Skeletal muscle satellite cell (primary cell): ENCODE measurements at regions not wholly inside any gene's neighbourhood (a gene's known extent, or its start where the extent isn't known, plus 50 kb on each side); places are given as distances from the start of the nearest gene placed in this dataset.

Experiments
- H3K27me3 ChIP-seq: 2 replicates; pipeline ENCODE4 v1.7.0; 2013; ENCODE audit warnings: low read length; ENCODE audit not compliant: control insufficient read depth, insufficient read depth
- H3K36me3 ChIP-seq: 2 replicates; pipeline ENCODE4 v1.7.0; 2013; ENCODE audit warnings: mild to moderate bottlenecking, control low read depth, low read length; ENCODE audit not compliant: insufficient read depth
- H3K4me1 ChIP-seq: 2 replicates; pipeline ENCODE4 v1.7.0; 2013; ENCODE audit warnings: low read length; ENCODE audit not compliant: control insufficient read depth, insufficient read depth
- H3K4me2 ChIP-seq: 2 replicates; pipeline ENCODE4 v1.7.0; 2013; ENCODE audit warnings: mild to moderate bottlenecking, low read length
- H3K4me3 ChIP-seq: 2 replicates; pipeline ENCODE4 v1.7.0; 2013; ENCODE audit warnings: low read length
- H3K9ac ChIP-seq: 2 replicates; pipeline ENCODE4 v1.7.0; 2013; ENCODE audit warnings: mild to moderate bottlenecking, low read depth, low read length, moderate library complexity
- H3K9me3 ChIP-seq: replicated peaks from 2 replicates; pipeline ENCODE4 v1.7.0; 2013; ENCODE audit warnings: mild to moderate bottlenecking, control low read depth, low read length

DNA sequence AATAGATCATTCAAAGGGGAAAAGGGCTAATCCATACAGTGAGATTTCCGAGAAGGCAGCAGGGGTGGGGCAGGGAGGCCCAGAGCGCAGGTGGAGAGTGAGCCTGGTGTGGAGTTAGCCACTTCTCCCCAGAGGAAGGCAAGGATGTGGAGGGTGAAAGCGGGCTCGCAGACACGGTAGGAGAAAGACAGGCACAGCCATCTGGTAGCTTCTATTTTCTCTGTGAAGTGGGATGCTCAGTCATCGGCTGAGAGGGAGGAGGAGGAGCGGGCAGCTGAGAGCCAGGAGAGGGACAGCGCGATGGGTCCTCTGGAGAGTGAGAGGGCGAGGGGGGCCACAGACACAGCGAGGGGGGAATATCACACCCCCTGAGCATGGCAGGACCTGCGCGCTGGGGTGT is 153.3 kb upstream of the NDUFV2 start:
- peak overlapping the region; percentile 52 for H3K4me3 ChIP-seq
- H3K27me3 ChIP-seq: no peaks in the 10 kb centered on the region
- H3K36me3 ChIP-seq: no peaks in the 10 kb centered on the region
- peak overlapping the region; percentile 74 for H3K4me2 ChIP-seq
- H3K9me3 ChIP-seq: peaks cover 9% of the 10 kb centered on the region
- H3K9ac ChIP-seq: peak overlapping the region; percentile 56
- peaks cover 55% of the 10 kb centered on the region for H3K4me1 ChIP-seq

DNA sequence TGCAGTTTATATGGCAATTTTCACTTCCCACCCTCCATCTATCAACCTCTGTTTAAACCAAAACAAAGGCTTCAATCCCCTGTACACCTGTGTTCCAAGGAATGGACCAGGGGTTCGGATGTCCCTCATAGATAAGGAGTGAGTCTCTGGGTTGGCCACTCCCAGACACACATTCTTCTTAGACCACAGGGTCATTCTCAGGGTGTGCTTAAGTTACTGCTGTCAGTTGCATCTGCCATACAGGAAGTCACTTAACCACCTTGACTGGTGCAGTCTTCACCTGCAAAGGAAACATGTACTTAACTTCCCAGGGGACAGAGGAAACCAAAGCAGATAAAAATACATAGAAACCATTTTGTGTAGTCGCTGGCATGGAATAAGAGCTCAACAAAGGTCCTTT is 151.0 kb upstream of the NDUFV2 start:
- peaks cover 7% of the 10 kb centered on the region for H3K9me3 ChIP-seq
- H3K36me3 ChIP-seq: no peaks in the 10 kb centered on the region
- peaks cover 39% of the 10 kb centered on the region for H3K4me1 ChIP-seq
- no peak overlapping the region for H3K4me3 ChIP-seq
- H3K4me2 ChIP-seq: no peak overlapping the region
- H3K9ac ChIP-seq: no peak overlapping the region
- H3K27me3 ChIP-seq: no peaks in the 10 kb centered on the region

DNA sequence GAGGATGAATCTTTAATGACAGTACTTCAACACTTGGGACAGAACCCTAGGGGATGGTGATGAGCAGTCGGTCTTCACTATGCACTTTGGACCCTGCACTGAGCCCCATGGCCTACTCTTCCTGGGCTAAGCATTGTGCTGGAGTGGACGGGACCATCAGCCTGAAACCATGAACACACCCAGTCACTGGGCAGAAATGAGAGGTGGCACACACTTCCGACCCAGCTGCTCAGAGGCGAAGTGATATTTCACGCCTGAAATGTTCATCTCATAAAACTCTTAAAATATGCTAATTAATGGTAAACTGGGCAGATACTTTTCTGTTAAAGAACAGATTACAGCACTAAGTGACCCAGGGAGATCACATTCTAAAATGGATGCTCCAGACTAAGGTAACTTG is 150.3 kb upstream of the NDUFV2 start:
- H3K27me3 ChIP-seq: no peaks in the 10 kb centered on the region
- no peak overlapping the region for H3K4me3 ChIP-seq
- no peak overlapping the region for H3K9ac ChIP-seq
- H3K36me3 ChIP-seq: no peaks in the 10 kb centered on the region
- peaks cover 4% of the 10 kb centered on the region for H3K9me3 ChIP-seq
- H3K4me2 ChIP-seq: no peak overlapping the region
- peaks cover 39% of the 10 kb centered on the region for H3K4me1 ChIP-seq

DNA sequence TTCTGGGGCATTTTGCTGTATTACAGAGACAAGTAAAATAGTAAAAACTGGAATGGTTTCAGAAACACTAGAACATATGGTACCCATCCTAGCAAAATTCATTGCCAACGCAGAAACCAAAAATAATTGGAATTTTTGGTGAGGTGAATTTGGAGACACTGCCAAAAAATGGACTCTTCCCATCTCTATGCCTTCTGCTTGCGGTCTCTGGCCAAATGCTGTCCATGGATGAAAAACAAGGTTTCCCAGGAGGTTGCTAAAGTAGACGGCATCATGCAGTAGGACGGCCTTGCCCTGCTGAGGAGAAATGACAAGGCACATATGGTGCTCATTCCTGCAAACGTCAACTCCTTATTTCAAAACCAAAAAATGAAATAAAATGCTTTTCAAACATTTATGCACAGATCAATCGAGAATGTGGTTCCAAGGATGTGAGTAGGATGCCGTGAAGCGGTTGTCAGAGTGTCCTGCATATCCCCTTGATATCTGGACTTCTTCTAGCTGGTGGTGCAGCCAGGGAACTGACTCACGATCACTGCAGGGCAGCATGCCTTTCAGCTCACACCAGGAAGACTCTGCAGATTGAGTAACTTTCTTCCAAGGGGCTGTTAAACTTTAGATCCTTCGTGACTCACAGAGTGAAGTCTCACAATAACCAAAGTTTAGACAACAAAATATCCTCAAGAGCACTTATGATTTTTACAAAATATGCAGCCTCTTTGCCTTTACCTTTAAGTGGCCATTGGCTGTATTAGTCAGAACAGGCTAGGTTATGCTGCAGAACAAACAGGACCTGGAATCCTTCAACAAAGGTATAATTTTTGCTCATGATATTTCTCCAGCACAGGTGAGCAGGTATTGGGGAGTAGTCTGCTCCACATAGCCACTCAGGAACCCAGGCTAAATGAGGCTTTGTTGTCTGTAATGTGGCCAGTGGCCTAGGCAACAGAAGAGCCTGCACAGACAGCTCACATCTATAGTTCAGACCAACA is 149.4 kb upstream of the NDUFV2 start:
- Histone ChIP-seq H3K4me1 (peaks cover 32% of the 10 kb centered on the region), H3K4me2 (peak overlapping the region; percentile 2), H3K9me3 (peaks cover 4% of the 10 kb centered on the region), H3K9ac (no peak overlapping the region), H3K27me3 (no peaks in the 10 kb centered on the region), H3K36me3 (no peaks in the 10 kb centered on the region), H3K4me3 (no peak overlapping the region)

DNA sequence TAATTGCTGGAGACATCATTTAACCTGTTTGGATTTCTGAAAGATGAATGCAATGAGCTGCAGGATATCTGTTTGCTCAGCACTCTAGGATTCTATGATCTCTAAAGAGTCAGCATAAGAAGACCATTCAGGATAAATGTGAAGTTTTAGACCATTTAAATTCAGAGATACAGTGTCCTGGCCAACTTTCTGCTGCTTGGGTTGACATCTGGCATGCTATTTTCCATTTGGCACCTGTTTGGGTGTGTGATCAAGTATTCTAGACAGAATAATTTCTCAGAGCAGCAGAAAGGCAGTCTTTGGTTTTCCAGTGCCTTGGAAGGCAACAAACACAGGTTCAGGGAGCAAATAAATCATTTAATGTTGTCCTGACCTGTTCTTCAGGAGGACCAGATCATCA is 144.8 kb upstream of the NDUFV2 start:
- peaks cover 20% of the 10 kb centered on the region for H3K4me1 ChIP-seq
- H3K9ac ChIP-seq: no peak overlapping the region
- H3K4me2 ChIP-seq: no peak overlapping the region
- H3K9me3 ChIP-seq: peaks cover 4% of the 10 kb centered on the region
- no peak overlapping the region for H3K4me3 ChIP-seq
- H3K36me3 ChIP-seq: no peaks in the 10 kb centered on the region
- H3K27me3 ChIP-seq: no peaks in the 10 kb centered on the region

DNA sequence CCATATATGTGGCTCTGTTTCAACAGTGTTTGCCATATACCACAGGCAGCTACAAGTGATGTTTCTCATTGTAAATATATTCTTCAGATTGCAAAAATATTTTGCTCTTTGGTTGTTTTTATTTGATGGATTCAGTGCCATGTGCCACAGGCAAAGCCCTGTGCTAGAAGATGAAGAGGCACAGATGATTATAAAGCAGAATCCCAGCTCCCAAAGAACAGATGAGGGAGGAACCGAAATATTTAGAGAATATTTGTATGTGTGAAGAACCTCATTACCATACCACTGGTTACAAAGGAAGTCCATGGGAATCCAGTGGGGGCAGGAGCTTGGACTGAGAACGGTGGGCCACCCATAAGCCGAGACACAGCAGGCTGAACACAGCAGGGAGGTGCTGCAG is 143.8 kb upstream of the NDUFV2 start:
- no peaks in the 10 kb centered on the region for H3K36me3 ChIP-seq
- H3K4me2 ChIP-seq: no peak overlapping the region
- H3K9ac ChIP-seq: no peak overlapping the region
- no peak overlapping the region for H3K4me3 ChIP-seq
- H3K4me1 ChIP-seq: peaks cover 12% of the 10 kb centered on the region
- peaks cover 4% of the 10 kb centered on the region for H3K9me3 ChIP-seq
- H3K27me3 ChIP-seq: no peaks in the 10 kb centered on the region

DNA sequence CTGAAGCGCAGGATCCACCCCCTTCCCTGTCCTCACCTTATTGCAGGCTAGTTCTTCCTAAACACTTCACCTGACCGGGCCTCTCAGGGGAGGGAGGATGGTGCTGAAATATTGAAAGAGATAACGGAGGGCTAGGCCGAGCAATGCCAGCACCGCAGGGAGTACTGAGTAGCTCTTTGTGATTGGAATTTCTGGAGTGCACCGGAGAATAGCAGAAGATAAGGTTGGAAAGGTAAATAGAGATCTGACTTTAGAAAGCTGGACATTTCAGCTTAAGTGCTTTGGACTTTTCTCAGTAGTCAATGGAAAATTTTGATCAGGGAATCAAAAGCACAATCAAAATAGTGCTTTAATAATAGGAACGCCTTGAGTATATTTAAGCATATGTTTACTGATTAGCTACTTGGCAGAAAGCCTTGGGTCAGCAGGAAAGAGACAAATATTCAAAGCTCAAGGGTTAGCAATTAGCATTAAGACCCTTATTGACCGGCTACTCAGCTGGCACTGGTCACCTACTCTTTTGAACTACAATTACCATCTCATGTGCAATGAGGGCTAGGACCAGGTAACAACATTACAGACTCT is 142.9 kb upstream of the NDUFV2 start:
- H3K4me3 ChIP-seq: no peak overlapping the region
- H3K36me3 ChIP-seq: no peaks in the 10 kb centered on the region
- no peak overlapping the region for H3K9ac ChIP-seq
- no peak overlapping the region for H3K4me2 ChIP-seq
- H3K9me3 ChIP-seq: no peaks in the 10 kb centered on the region
- no peaks in the 10 kb centered on the region for H3K27me3 ChIP-seq
- peaks cover 12% of the 10 kb centered on the region for H3K4me1 ChIP-seq

DNA sequence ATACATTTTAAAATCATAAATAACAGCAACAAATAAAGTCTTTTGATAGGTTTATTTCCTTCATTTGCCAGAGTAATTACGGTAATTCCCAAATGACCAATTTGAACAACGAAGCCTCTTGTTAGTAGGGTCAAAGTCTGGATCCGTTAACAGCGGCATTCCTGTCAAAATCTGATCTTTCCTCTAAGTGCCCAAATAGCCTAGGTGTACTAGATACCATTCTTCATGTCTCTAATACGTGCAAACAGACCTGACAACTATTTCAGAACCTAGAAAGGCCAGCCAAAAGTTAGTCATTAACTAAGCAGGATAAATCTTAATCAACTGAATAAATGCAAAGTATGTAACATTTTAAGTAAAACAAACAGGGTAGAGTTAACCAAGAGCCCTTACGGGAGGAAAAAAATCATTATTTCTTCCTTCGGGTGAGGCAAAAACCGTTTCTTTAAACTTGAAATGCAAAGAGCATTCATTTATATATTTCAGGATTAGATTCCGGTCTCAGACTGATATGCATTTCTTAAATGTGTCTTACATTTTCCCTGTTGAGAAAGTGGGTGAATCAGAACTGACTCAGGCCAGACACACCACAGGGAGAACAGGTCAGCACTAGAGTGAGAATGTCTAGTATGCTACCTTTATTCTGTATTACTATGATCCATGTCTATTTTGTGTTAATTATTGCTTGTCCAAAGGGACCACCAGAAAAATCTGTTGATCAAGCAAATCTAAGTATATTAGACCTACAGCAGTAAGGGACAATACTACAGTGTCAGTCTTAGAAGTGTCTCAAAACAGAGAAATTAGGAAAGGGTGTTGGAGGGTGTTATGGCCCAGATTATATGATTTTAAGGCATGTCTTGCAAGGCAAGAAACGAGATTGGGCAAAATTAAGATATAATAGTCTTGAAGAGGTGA is 141.5 kb upstream of the NDUFV2 start:
- peak overlapping the region; percentile 18 for H3K4me2 ChIP-seq
- H3K36me3 ChIP-seq: no peaks in the 10 kb centered on the region
- no peak overlapping the region for H3K4me3 ChIP-seq
- no peak overlapping the region for H3K9ac ChIP-seq
- no peaks in the 10 kb centered on the region for H3K27me3 ChIP-seq
- H3K9me3 ChIP-seq: no peaks in the 10 kb centered on the region
- H3K4me1 ChIP-seq: peaks cover 12% of the 10 kb centered on the region

DNA sequence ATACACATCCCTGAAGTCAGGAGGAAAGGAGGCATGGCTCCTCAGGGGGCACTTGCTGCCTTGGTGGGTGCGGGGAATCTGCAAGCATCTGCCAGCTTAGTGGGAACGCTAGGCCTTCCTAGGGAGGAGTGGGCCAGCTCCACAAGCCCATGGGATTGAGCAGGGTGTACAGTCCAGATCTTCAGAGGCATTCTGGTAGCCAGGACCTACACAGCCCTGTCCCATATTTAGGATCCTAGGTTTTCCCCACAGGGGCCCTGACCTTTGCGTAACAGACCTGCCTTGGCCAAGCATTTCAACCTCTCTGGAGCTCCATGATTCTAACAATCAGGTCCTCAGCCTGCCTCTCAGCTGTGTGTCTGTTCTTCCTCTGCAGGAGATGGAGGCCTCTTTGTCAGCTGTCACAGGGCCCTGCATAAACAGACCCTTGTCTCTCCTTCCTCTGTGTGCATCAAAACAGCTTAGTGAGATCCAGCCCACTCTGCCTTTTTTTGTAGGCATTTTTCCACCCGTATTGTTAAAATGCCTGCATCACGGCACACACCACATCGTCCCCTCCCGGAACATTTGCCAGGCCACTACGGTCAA is 140.2 kb upstream of the NDUFV2 start:
- Histone ChIP-seq H3K4me1 (peaks cover 12% of the 10 kb centered on the region), H3K36me3 (no peaks in the 10 kb centered on the region), H3K27me3 (no peaks in the 10 kb centered on the region), H3K9me3 (no peaks in the 10 kb centered on the region), H3K9ac (no peak overlapping the region), H3K4me2 (no peak overlapping the region), H3K4me3 (no peak overlapping the region)

DNA sequence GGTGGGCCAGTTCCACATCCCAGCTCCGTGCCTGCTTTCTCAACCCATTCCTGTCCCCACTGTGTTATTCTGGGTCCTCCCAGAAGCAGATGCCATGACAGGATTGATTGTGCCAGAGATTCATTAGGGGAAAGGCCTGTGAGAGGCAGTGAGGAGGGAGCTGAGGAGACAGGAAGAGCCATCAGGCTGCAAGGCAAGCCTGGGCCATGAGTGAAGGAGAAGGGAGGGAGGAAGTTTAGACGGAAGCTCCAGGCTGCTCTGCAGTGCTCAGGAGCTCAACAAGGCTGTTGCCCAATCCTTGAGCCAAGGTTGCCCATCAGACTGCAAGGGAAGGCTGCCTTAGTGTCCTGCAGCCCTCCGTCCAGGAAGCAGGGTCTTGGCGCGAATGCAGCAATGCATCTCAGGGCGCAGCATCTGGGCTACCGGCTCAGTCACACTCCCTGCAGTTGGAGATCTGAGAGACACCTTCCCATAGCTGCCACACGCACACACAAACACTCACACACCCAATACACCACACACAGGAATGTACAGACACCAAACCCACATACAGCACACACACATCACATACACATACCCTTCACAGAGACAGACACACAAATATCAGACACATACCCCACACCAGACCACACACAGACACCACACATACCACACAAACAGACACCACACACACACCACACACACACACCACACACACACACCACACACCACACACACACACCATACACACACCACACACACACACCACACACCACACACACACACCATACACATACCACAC is 139.5 kb upstream of the NDUFV2 start:
- Histone ChIP-seq H3K36me3 (no peaks in the 10 kb centered on the region), H3K9me3 (no peaks in the 10 kb centered on the region), H3K9ac (no peak overlapping the region), H3K4me1 (peaks cover 12% of the 10 kb centered on the region), H3K27me3 (no peaks in the 10 kb centered on the region), H3K4me2 (no peak overlapping the region), H3K4me3 (no peak overlapping the region)
